ENCODE measurements at regions not wholly inside any gene's neighbourhood (a gene's known extent, or its start where the extent isn't known, plus 50 kb on each side); places are given as distances from the start of the nearest gene placed in this dataset.

- no peaks in the 10 kb centered on the region for H3K27me3 ChIP-seq
- no peak for ATAC-seq
- intact Hi-C loops (cut with DNase I), result no loop called here
- H3K4me1 ChIP-seq, result no peaks in the 10 kb centered on the region
- 83 to 95% methylated on average over 2 of the region's 2 CpGs for WGBS, 2 donors
- no peaks in the 10 kb centered on the region for H3K36me3 ChIP-seq
- no peak for DNase-seq
- FAIRE-seq, result no peak
- no peak overlapping the region for H3K27ac ChIP-seq
- H3K4me3 ChIP-seq, result no peak overlapping the region
- no peak for TF ChIP-seq CTCF (IDR thresholded peaks at IDR 0.05)
- no peaks in the 10 kb centered on the region for H3K9me3 ChIP-seq
Measured at GRCh38 chr13:48775285-48775684, 121.6 kb downstream of the CYSLTR2 start.

GRCh38 chr13:48775804-48776203, 122.1 kb downstream of the CYSLTR2 start:
- H3K27me3 ChIP-seq, result no peaks in the 10 kb centered on the region

GRCh38 chr13:48776401-48776800, 122.7 kb downstream of the CYSLTR2 start:
- Histone ChIP-seq H3K27me3 (no peaks in the 10 kb centered on the region), H3K27ac (no peak overlapping the region), H3K4me1 (no peaks in the 10 kb centered on the region), H3K36me3 (no peaks in the 10 kb centered on the region), H3K4me3 (no peak overlapping the region), H3K9me3 (no peaks in the 10 kb centered on the region)
- ATAC-seq, result no peak
- WGBS, 2 donors, result 82 to 97% methylated on average over 1 of the region's 1 CpG
- no peak for TF ChIP-seq CTCF (IDR thresholded peaks at IDR 0.05)
- no peak for FAIRE-seq
- intact Hi-C loops (cut with DNase I), result no loop called here
- no peak for DNase-seq

More at GRCh38 chr13:48775804-48776203, 122.1 kb downstream of the CYSLTR2 start:
- Histone ChIP-seq H3K9me3 (no peaks in the 10 kb centered on the region), H3K4me1 (no peaks in the 10 kb centered on the region), H3K4me3 (no peak overlapping the region), H3K36me3 (no peaks in the 10 kb centered on the region), H3K27ac (no peak overlapping the region)
- ATAC-seq, result peak in 1 of 4 donors; percentile 30
- no peak for TF ChIP-seq CTCF (IDR thresholded peaks at IDR 0.05)
- intact Hi-C loops (cut with DNase I), result no loop called here
- DNase-seq, result no peak
- FAIRE-seq, result no peak
- WGBS, 2 donors, result 69 to 74% methylated on average over 4 of the region's 4 CpGs

- ATAC-seq (no peak), FAIRE-seq (no peak), DNase-seq (no peak)
- no peak for TF ChIP-seq CTCF (IDR thresholded peaks at IDR 0.05)
- Histone ChIP-seq H3K27me3 (no peaks in the 10 kb centered on the region), H3K36me3 (no peaks in the 10 kb centered on the region), H3K4me3 (no peak overlapping the region), H3K4me1 (no peaks in the 10 kb centered on the region), H3K27ac (no peak overlapping the region), H3K9me3 (no peaks in the 10 kb centered on the region)
- whole genome bisulfite sequencing, 2 donors, result 66% methylated on average over 3 of the region's 3 CpGs
- intact Hi-C loops (cut with DNase I), result no loop called here
Measured at GRCh38 chr13:48778610-48779009, 124.9 kb downstream of the CYSLTR2 start.

GRCh38 chr13:48780713-48781341, 127.1 kb downstream of the CYSLTR2 start:
- no peak overlapping the region for H3K27ac ChIP-seq
- intact Hi-C loops (cut with DNase I), result no loop called here
- FAIRE-seq, result no peak
- WGBS, 2 donors, result 53 to 78% methylated on average over 2 of the region's 2 CpGs
- no peaks in the 10 kb centered on the region for H3K9me3 ChIP-seq
- no peak overlapping the region for H3K4me3 ChIP-seq
- no peaks in the 10 kb centered on the region for H3K4me1 ChIP-seq
- no peak for DNase-seq
- no peak for TF ChIP-seq CTCF (IDR thresholded peaks at IDR 0.05)
- no peaks in the 10 kb centered on the region for H3K27me3 ChIP-seq
- no peak for ATAC-seq
- no peaks in the 10 kb centered on the region for H3K36me3 ChIP-seq

Data from pancreas (tissue), 10 donors.